HepG2 (cell line): ENCODE measurements at regions not wholly inside any gene's neighbourhood (a gene's known extent, or its start where the extent isn't known, plus 50 kb on each side); places are given as distances from the start of the nearest gene placed in this dataset.

Experiments used
- AKAP8 ChIP-seq: sonication (generic); formaldehyde crosslinking; IDR thresholded peaks from 2 replicates; pipeline ENCODE4 v1.5.1; 2020; ENCODE audit warnings: mild to moderate bottlenecking, missing genetic modification reagents
- DMAP1 ChIP-seq: IDR thresholded peaks from 2 replicates; pipeline ENCODE4 v1.6.1; 2016
- FOXA3 ChIP-seq: IDR thresholded peaks from 2 replicates; pipeline ENCODE4 v1.6.1; 2016; ENCODE audit warnings: missing genetic modification reagents, missing compliant biosample characterization
- IKZF1 ChIP-seq: fragments of 450-650 bp; IDR thresholded peaks from 2 replicates; pipeline ENCODE4 v1.7.1; 2016
- ISX ChIP-seq: sonication (generic); formaldehyde crosslinking; conservative IDR thresholded peaks from 2 replicates; pipeline ENCODE4 v1.5.0; 2020; ENCODE audit warnings: missing genetic modification reagents
- KLF13 ChIP-seq: sonication (generic); formaldehyde crosslinking; IDR thresholded peaks from 2 replicates; pipeline ENCODE4 v1.4.0; 2020; ENCODE audit warnings: mild to moderate bottlenecking, missing genetic modification reagents
- PHF8 ChIP-seq: sonication (generic); formaldehyde crosslinking; IDR thresholded peaks from 2 replicates; pipeline ENCODE4 v1.5.0; 2020; ENCODE audit warnings: missing genetic modification reagents
- PITX1 ChIP-seq: sonication (generic); formaldehyde crosslinking; IDR thresholded peaks from 2 replicates; pipeline ENCODE4 v1.5.1; 2020; ENCODE audit warnings: mild to moderate bottlenecking, missing genetic modification reagents
- PTBP1 ChIP-seq: fragments of 200-400 bp; formaldehyde crosslinking; IDR thresholded peaks from 2 replicates; pipeline ENCODE4 v1.6.1; 2018; ENCODE audit warnings: low read length, low read depth; ENCODE audit not compliant: poor library complexity, severe bottlenecking
- RFXANK ChIP-seq: IDR thresholded peaks from 2 replicates; pipeline ENCODE4 v1.6.1; 2016
- SNRNP70 ChIP-seq: fragments of 200-400 bp; formaldehyde crosslinking; IDR thresholded peaks from 2 replicates; pipeline ENCODE4 v1.6.1; 2017; ENCODE audit warnings: mild to moderate bottlenecking, low read depth, low read length, moderate library complexity
- TERF1 ChIP-seq: sonication (generic); formaldehyde crosslinking; IDR thresholded peaks from 2 replicates; pipeline ENCODE4 v1.8.0; 2022; ENCODE audit warnings: mild to moderate bottlenecking, missing genetic modification reagents, moderate library complexity
- TGIF2 ChIP-seq: IDR thresholded peaks from 2 replicates; pipeline ENCODE4 v1.6.1; 2016; ENCODE audit warnings: control low read depth, missing compliant biosample characterization
- ZC3H4 ChIP-seq: sonication (generic); formaldehyde crosslinking; IDR thresholded peaks from 2 replicates; pipeline ENCODE4 v1.4.0; 2020; ENCODE audit warnings: missing genetic modification reagents, borderline replicate concordance
- ZFP1 ChIP-seq: IDR thresholded peaks from 2 replicates; pipeline ENCODE4 v1.6.1; 2016
- ZIK1 ChIP-seq: sonication (generic); formaldehyde crosslinking; IDR thresholded peaks from 2 replicates; pipeline ENCODE4 v1.5.0; 2020; ENCODE audit warnings: mild to moderate bottlenecking, low read depth, missing genetic modification reagents, borderline replicate concordance
- ZMYM4 ChIP-seq: sonication (generic); formaldehyde crosslinking; IDR thresholded peaks from 2 replicates; pipeline ENCODE4 v1.8.1; 2023; ENCODE audit warnings: mild to moderate bottlenecking, missing genetic modification reagents
- ZNF256 ChIP-seq: sonication (generic); formaldehyde crosslinking; conservative IDR thresholded peaks from 2 replicates; pipeline ENCODE4 v1.4.0; 2020; ENCODE audit warnings: missing genetic modification reagents
- ZNF414 ChIP-seq: sonication (generic); formaldehyde crosslinking; IDR thresholded peaks from 2 replicates; pipeline ENCODE4 v1.5.0; 2020; ENCODE audit warnings: missing genetic modification reagents
- ZNF558 ChIP-seq: sonication (generic); formaldehyde crosslinking; IDR thresholded peaks from 2 replicates; pipeline ENCODE4 v1.9.0; 2022; ENCODE audit warnings: mild to moderate bottlenecking, missing genetic modification reagents, borderline replicate concordance
- ZNF562 ChIP-seq: sonication (generic); formaldehyde crosslinking; IDR thresholded peaks from 2 replicates; pipeline ENCODE4 v1.8.0; 2022; ENCODE audit warnings: missing genetic modification reagents, borderline replicate concordance
- ZNF670 ChIP-seq: sonication (generic); formaldehyde crosslinking; IDR thresholded peaks from 2 replicates; pipeline ENCODE4 v1.8.0; 2022; ENCODE audit warnings: mild to moderate bottlenecking, missing genetic modification reagents, borderline replicate concordance
- ZNF674 ChIP-seq: sonication (generic); formaldehyde crosslinking; IDR thresholded peaks from 2 replicates; pipeline ENCODE4 v1.5.0; 2020; ENCODE audit warnings: low read depth, mild to moderate bottlenecking, missing genetic modification reagents
- ZNF761 ChIP-seq: sonication (generic); formaldehyde crosslinking; conservative IDR thresholded peaks from 2 replicates; pipeline ENCODE4 v1.4.0; 2020; ENCODE audit warnings: mild to moderate bottlenecking, missing genetic modification reagents
- TF ChIP-seq, protein P1 (sequence below): sonication (generic); formaldehyde crosslinking; IDR thresholded peaks from 2 replicates; pipeline ENCODE4 v1.4.0; 2020; ENCODE audit warnings: missing genetic modification reagents
- TF ChIP-seq, protein P2 (sequence below): sonication (generic); formaldehyde crosslinking; IDR thresholded peaks from 2 replicates; pipeline ENCODE4 v1.5.0; 2020; ENCODE audit warnings: missing genetic modification reagents
- TF ChIP-seq, protein P3 (sequence below): sonication (generic); formaldehyde crosslinking; IDR thresholded peaks from 2 replicates; pipeline ENCODE4 v1.8.1; 2023; ENCODE audit warnings: mild to moderate bottlenecking, inconsistent platforms, moderate library complexity, missing genetic modification reagents, borderline replicate concordance

DNA sequence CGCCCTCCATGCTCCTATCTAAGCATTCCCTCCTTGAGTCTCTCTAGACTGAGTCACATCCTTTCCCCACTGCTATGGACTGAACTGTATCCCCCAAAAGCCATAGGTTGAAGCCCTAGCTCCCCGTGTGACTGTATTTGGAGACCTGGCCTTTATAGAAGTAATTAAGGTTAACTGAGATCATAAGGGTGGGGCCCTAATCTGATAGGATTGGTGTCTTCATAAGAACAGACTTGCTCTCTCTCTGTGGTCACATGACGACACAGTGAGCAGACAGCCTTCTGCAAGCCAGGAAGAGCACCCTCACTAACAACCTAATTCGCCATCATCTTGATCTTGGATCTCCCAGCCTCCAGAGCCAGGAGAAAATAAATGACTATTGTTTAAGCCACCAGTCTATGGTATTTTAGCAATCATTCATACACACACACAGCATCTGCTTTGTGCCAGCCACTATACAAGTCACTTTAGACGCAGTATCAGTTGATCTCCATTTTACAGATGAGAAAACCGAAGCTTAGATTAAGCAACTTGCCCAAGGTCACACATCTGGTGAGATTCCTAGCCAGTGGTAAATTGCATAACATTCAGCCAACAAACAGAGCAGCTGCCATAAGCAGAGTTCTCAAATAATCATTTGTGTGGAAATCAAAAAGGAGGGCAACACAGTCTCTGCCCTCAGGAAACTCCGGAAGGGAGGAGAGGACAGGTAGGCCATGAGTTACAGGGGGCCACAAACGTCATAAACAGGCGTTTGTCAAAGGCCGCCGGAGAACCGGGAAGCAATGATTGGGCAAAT, 66.3 kb upstream of the HES1 start (continued):
- TF ChIP-seq ZNF558 (CRISPR knock-in tag), result no peak
- no peak for TF ChIP-seq TGIF2 (CRISPR knock-in tag)
- TF ChIP-seq, protein P1, sequence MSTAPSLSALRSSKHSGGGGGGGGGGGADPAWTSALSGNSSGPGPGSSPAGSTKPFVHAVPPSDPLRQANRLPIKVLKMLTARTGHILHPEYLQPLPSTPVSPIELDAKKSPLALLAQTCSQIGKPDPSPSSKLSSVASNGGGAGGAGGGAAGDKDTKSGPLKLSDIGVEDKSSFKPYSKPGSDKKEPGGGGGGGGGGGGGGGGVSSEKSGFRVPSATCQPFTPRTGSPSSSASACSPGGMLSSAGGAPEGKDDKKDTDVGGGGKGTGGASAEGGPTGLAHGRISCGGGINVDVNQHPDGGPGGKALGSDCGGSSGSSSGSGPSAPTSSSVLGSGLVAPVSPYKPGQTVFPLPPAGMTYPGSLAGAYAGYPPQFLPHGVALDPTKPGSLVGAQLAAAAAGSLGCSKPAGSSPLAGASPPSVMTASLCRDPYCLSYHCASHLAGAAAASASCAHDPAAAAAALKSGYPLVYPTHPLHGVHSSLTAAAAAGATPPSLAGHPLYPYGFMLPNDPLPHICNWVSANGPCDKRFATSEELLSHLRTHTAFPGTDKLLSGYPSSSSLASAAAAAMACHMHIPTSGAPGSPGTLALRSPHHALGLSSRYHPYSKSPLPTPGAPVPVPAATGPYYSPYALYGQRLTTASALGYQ (CRISPR knock-in tag), result no peak
- TF ChIP-seq ZNF674 (CRISPR knock-in tag), result no peak
- TF ChIP-seq ZFP1 (CRISPR knock-in tag), result no peak
- no peak for TF ChIP-seq DMAP1 (CRISPR knock-in tag)
- TF ChIP-seq IKZF1, result no peak
- TF ChIP-seq, protein P2, sequence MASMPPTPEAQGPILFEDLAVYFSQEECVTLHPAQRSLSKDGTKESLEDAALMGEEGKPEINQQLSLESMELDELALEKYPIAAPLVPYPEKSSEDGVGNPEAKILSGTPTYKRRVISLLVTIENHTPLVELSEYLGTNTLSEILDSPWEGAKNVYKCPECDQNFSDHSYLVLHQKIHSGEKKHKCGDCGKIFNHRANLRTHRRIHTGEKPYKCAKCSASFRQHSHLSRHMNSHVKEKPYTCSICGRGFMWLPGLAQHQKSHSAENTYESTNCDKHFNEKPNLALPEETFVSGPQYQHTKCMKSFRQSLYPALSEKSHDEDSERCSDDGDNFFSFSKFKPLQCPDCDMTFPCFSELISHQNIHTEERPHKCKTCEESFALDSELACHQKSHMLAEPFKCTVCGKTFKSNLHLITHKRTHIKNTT (CRISPR knock-in tag), result no peak
- TF ChIP-seq ZNF670 (CRISPR knock-in tag), result no peak; the same call in 1 of the 2 replicates
- TF ChIP-seq ZMYM4 (CRISPR knock-in tag), result peak; percentile 41; the same call in 1 of the 2 replicates
- TF ChIP-seq ZNF761, result no peak; the same call in 1 of the 2 replicates
- TF ChIP-seq ISX (CRISPR knock-in tag), result no peak
- no peak for TF ChIP-seq PITX1 (CRISPR knock-in tag)
- TF ChIP-seq KLF13, result no peak
- no peak for TF ChIP-seq TERF1 (CRISPR knock-in tag)
- TF ChIP-seq ZC3H4 (CRISPR knock-in tag), result no peak
- TF ChIP-seq ZNF562 (CRISPR knock-in tag), result no peak
- no peak for TF ChIP-seq AKAP8 (CRISPR knock-in tag)
- TF ChIP-seq, protein P3, sequence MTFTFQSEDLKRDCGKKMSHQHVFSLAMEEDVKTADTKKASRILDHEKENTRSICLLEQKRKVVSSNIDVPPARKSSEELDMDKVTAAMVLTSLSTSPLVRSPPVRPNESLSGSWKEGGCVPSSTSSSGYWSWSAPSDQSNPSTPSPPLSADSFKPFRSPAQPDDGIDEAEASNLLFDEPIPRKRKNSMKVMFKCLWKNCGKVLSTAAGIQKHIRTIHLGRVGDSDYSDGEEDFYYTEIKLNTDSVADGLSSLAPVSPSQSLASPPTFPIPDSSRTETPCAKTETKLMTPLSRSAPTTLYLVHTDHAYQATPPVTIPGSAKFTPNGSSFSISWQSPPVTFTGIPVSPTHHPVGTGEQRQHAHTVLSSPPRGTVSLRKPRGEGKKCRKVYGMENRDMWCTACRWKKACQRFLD (CRISPR knock-in tag), result no peak
- TF ChIP-seq ZIK1 (CRISPR knock-in tag), result no peak
- no peak for TF ChIP-seq SNRNP70
- no peak for TF ChIP-seq ZNF256 (CRISPR knock-in tag)
- TF ChIP-seq RFXANK, result no peak
- no peak for TF ChIP-seq PTBP1
- TF ChIP-seq PHF8 (CRISPR knock-in tag), result no peak
- TF ChIP-seq FOXA3 (CRISPR knock-in tag), result peak; percentile 55; the same call in 1 of the 2 replicates
- no peak; the same call in 1 of the 2 replicates for TF ChIP-seq ZNF414 (CRISPR knock-in tag)
